Non-pigmented ciliary epithelial cell (primary cell): ENCODE measurements at regions not wholly inside any gene's neighbourhood (a gene's known extent, or its start where the extent isn't known, plus 50 kb on each side); places are given as distances from the start of the nearest gene placed in this dataset.
"Not testable (repeated sequence)": the region's sequence is repeated elsewhere in the genome, so short reads cannot be mapped to it uniquely, and the experiment has no call there.

ENCODE experiments used
- DNase-seq: peaks from one replicate; pipeline ENCODE4 v3.0.0-alpha.2; 2010; ENCODE audit warnings: low read depth

DNA sequence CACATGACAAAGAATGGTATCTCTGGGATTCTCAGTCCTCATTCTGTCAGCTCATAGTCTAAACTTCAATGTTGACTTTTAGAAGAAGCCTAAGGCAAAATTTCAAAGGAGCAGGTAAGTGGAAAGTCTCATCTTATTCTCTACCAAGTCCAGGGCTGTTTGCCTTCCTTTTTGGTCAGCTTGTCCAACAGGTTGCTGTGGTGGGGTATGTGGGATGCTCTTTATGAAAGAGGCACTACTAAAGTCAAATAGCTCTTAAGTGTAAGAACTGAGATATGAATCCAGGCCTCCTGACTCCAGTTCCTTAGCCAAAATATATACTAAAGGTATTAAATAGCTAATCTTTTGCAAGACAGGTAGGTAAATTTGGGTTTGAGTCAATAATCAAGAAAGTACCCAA, 540.6 kb upstream of the SPRY2 start:
- DNase-seq: no peak

DNA sequence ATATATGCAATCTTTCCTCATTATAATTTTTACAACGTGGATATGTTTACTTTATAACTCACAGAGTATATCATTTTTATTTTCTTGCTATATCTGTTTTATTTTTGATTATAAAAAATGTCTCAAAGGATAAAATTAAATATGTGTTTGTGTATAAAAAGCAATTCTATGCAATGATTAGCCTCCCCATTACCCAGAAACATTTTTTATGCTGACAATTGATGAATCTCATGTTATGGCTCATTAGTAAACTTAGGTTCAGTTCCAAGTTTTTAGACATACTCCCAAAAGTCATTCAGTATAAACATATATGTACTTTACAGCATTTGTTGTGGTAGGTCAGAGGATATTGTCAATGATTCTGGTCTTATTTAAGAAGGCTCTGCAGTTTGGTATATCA, 540.1 kb upstream of the SPRY2 start:
- DNase-seq: no peak

DNA sequence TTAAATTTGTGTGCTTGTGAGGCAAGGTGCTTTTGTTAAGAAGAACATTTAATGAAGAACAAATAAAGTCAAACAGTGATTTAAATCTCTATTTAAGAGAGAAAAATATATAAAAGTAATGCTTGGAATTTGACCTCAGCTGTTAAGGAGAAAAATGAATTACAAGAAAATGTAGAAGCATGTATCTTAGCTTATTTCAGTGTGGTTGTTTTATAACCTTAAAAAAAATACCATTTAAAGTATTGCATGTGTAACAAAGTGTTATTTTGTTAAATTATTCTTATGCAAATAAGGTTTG, 537.0 kb upstream of the SPRY2 start:
- DNase-seq: no peak

DNA sequence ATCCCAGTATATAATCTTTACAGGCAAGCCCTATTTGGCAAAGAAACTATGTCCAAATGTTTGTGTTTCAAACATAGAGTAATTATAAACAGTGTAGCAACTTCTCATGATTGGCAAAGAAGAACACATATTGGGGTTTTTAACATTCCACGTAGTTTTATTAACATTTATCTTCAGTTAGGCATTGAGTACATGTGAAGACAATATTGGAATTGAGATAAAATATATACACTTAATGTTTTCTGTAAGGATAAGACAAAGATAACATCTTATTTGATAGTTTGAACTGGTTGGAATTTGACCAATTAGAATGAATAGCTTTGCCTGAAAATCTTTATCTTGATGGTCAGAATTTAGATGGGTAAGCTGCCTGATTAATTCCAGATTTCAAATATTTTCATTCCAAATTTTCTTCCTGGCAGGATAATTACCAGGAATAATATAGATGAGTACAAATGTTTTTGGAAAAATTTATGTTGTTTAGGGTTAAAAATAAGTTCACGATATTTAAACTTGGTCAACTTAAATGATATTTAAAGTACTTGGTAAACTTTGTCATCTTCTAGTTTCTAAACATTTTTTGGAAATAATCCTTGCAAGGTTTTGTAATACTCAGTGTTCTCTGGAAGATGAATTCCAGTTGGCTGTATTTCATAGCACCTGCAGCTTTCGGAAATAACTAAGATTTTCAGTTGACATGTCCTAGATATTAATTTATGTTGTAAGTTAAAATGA, 536.5 kb upstream of the SPRY2 start:
- no peak for DNase-seq

DNA sequence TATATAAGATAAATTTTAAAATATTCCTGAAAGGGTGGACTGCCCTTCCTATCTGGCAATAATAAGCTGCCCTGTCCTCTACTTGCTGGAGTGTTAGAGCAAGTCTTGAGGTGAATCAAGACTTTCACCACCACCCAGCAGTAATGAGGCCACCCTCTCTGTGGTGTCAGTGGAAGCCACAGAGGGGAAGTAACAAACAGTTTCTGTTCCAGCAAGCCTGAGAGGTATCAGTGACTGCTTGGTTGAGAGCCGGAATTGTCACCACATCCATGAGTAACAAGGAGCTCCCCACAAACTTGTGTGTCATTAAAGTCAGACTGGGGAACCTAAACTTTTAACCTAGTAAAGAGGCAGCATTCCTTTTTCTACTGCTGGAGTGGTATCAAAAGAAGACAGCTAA, 532.7 kb upstream of the SPRY2 start:
- no peak for DNase-seq

DNA sequence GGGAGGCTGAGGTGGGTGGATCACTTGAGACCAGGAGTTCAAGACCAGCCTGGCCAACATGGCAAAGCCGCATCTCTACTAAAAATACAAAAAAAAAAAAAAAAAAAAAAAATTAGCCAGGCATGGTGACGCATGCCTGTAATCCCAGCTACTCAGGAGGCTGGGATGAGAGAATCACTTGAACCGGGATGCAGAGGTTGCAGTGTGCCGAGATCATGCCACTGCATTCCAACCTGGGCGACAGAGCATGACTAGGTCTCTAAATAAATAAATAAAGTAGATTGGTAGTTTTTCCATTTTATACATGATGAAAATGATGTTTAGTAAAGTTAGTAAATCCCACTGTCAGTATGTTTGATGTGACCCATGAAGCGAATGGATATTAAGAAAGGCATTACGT, 531.0 kb upstream of the SPRY2 start:
- DNase-seq: not testable (repeated sequence)

DNA sequence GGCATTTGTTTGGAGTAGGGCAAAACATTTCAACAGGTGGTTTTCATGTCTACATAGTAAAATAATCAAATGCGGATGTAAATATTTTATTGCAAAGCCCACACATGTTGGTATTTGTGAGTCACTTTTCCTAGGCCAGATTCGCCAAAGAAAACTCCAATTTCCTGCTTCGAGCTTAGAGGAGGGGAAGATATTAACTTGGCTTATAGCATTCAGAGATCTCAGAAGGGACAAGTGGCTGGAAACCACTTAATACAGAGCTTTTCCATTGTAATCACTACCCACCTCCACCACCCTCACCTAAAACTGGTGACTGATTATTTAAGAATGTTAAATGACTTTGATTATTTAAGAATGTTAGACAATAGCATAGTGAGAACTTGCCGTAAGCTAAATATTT, 530.6 kb upstream of the SPRY2 start:
- DNase-seq: peak; percentile 43

DNA sequence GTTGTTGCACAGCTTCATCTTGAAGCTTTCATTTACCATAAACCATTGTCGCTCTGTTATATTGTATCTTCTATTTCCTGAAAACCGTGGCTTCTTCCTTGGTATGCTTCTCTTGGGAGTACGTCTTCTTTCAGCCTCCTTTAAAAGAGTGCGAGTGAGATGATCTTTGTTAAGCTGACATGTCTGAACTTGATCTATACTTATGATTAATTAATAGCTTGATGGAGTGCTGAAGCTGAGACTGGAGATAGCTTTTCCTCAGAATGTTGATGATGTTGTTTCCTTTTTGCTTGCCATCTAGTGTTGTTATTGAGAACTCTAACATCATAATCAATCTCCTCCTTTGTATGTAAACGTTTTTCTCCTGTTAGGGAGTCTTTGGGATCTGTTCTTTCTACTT, 529.3 kb upstream of the SPRY2 start:
- no peak for DNase-seq

DNA sequence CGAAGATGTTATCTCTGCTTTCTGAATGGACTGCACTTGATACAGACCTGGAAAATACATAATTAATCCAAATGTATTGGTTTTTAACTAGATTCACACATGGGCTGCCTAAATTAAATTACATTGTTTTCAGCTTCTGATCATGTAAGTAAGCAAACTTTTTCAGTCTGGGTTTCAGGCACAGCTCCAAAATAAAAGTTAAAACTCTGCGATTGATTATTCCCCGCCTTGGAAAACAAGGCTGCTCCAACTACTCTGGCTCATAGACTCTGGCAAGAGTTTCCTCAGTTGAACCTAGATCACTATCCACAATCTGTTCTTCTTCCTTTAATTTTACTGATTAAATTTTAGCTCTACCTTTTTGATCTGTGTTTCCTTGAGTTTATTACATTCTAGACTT, 526.0 kb upstream of the SPRY2 start:
- no peak for DNase-seq

DNA sequence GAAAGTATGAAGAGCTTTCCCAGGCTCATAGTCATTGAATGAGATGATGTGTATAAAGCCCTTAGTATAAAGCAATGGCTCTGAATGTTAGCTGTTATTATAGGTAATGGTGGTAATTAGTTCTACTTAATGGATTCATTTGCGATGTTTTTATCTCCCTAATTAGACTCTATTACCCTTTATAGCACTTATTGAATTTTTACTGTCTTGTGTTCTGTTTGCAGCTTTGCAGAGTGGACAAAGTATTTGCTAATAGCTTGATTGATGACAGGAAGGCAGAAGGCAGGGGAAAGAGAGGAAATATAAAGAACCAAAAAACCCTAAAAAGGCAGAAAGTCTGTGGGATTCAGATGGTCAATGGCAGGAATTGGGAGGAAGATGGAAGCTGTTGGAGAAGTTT, 524.4 kb upstream of the SPRY2 start:
- DNase-seq: no peak

DNA sequence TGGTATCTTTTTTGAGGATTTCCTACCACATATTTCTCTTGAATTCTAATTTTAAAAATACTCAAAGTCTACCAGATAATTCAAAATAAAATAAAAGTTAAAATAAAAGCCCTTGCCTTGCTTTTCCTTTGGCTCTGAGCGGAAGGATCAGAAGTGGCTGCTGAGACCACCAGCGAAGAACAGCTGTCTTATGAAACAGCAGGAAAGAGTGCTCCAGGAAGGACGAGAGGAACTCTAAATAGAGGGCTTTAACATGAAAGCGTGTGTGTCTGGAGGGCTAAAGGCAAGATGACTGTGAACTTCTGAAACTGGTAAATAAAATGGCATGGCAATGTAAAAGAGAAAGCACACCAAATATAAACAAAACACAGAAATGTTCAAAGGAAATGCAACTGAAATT, 521.5 kb upstream of the SPRY2 start:
- no peak for DNase-seq

DNA sequence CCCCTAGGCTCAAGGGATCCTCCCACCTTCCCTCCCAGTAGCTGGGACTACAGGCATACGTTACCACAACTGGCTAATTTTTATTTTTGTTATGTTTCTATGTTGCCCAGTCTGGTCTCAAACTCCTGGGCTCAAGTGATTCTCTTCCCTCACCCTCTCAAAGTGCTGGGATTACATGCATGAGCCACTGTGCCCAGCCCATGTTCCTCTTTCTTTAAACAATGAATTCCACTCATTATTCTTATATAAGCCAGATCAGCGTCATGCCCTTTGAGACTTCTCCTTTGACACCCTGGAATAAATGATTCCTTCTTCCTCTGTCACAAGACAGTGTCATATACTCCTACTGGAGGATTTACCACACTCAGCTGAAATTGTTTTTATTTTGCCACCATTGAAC, 519.9 kb upstream of the SPRY2 start:
- DNase-seq: no peak

DNA sequence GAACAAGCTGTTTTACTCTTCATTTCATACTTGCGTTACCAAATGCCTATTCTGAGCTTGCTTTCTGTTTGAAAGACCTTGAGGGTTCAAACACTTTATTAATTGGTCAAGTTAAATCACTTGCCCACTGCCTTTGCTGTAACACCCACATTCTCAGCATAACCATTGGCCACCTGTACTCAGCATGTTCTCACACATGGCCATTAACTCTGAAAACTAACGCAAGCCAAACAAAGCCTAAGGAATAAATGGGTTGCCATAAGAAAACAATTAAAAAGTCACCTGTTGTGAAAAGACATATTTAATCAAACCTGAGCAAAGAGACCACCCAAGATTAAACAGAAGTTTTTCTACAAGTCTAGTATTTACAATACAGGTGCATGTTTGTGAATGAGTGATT, 517.2 kb upstream of the SPRY2 start:
- no peak for DNase-seq

DNA sequence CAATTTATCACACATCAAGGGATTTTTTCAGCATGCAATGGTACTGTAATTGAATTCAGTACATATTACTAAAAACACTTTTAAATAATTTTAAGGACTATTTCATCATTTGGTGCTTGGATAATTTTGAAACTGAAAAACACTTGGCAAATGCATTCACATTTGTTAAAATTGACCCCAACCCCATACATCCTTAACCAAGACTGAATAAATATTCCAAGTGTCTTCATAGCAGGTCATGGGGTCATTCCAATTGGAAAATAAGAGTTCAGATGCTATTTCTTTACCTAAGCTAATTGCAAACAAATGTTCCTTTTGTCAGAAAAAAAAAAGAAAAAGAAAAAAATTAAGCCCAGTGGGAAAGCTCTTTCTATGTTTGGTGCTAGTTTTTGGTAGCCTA, 516.4 kb upstream of the SPRY2 start:
- DNase-seq: no peak

DNA sequence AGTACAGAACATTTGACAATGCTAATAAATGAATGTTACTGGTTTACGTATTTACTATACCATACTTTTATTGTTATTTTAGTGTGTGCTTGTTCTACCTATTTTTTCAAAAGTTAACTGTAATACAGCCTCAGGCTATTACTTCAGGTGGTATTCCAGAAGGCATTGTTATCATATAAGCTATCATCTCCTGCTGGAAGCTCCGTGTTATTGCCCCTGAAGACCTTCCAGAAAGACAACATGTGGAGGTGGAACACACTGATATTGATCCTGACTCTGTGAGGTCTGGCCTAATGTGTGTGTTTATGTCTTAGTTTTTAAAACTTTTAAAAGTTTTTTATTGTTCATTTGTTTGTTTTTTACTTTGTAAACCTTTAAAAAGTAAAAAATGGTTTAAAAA, 509.8 kb upstream of the SPRY2 start:
- no peak for DNase-seq

DNA sequence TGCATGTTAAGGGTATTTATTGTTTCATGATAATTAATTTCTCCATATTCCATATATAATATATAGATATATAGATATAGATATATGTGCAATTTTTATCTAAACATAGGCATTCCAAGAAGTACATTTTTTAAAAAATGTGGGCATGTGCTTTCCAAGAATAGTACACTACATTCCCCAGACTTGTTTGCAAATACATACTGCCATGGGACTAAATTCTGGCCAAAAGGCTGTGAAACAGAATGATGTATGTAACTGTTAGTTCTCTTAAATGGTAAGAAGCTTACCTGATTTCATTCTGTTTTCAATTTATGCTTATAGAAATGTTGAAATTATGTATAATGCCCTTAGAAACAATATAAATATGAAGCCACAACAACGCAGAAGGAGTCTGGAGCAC, 503.2 kb upstream of the SPRY2 start:
- no peak for DNase-seq

DNA sequence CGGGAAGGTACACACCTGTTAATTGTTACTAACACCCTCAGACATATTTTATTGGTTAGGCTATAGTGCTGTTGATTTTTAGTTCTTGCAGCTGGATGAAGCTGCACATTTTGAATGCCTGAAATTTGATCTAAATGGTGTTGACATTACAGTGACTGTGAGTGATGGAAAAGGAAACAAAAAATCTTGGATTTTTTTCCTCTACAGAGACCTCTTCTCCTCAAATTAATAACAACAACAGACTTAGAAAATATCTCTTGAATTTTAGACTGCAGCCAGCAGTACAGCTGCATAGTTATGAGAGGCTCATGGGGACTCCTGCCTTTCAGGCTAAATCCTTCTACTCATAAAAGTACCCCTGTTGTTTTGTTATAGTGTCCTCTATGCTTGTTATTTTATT, 500.5 kb upstream of the SPRY2 start:
- no peak for DNase-seq

DNA sequence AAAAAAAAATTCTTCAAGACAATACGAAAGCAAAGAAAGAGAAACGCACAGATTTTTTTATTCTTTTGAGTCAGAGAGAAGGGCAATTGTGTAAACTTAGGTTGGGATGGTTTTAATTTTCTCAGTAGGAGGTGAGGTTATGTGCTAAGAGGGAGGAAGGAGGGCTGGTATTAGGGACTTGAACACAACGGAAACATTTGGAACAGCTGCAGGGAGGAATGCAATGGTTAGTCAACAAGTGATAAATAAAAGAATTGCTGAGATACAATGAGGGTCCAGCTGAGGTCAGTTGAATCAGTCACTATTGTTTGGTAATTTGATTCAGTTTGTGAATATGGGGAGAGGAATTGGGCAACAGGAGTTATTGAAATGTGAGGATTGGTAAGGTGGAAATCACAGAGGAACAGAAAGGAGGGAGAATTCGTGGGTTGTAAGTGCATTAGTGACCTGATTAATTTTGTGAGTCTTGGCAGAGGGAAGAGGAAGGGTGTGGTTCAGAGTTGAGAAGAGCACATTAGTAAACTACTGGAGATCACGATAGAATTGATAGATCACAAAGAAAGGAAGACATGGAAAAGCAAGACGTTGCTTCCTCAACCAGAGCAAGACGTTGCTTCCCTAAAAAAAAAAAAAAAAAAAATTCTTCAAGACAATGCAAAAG, 499.5 kb upstream of the SPRY2 start:
- DNase-seq: no peak

DNA sequence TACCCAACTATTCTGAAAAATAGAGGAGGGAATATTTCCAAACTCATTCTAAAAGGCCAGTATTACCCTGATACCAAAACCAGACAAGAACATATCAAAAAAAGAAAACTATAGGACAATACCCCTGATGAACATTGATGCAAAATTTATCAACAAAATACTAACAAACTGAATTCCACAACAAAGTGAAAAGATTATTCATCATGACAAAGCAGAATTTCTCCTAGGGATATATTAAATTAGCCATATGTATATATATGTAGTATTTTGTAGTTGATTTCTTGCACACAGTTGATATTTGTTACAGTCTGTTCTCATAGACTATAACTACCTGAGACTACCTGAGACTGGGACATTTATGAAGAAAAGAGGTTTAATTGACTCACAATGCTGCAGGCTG, 495.0 kb upstream of the SPRY2 start:
- no peak for DNase-seq

DNA sequence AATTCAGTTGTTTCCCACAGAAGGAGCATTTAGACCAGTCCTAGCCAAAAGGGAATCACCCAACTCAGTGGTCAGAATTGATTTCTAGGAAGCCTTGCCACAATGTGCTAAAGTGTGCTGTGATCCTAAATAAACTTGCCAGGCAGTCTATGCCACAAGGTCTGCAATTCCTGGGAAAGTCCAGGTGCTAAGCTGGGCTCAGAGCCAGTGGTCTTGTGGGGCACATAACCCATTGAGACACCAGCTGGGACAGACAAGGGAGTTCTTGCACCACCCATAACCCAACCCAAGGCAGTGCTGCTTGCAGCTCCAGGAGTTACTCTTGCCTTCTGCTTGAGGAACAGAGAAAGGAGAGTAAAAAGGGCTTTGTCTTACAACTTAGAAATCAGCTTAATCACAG, 489.5 kb upstream of the SPRY2 start:
- no peak for DNase-seq

DNA sequence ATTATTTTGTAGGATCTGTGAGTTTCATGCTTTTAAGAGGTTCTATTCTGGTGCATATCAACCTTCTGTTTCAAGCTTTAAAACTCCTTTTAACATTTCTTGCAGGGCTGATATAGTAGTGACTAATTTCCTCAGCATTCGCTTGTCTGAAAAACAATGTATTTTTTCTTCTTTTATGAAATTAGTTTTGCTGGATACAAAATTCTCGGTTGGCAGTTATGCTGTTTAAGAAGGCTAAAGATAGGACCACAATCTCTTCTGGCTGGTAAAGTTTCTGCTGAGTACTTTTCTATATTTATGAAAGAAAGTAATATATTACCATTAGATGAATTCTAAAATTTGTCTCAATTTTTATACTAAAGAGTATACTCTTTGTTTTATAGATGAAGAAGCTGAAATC, 487.8 kb upstream of the SPRY2 start:
- DNase-seq: no peak

DNA sequence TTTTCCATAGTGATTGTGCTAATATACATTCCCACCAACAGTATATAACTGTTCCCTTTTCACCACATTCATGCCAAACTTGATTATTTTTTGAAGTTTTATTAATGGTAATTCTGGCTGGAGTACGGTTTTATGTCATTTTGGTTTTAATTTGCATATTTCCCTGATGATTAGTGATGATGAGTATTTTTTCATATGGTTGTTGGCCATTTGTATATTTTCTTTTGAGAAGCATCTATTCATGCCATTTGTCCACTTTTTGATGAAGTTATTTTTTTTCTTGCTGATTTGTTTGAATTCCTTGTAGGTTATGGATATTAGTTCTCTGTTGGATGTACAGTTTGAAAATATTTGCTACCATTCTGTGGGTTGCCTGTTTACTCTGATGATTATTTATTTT, 484.4 kb upstream of the SPRY2 start:
- DNase-seq: no peak

DNA sequence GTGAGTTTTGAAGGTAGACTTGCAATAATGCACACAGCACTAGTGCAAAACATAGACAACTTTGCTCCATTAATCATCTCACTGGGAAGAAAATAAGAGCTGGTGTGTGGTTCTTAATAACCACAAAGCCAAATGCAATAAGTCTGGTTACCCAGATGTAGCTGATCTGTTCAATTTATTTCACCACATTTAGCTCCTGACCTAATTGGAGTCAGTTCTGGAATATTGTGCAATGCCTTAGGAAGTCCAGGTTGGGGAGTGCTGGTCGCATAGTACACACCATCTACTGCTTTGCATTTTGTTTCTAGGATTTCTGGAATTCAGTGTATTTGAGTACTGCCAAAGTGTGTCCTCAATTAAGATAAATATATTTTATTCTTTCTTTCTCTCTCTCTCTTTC, 483.3 kb upstream of the SPRY2 start:
- DNase-seq: no peak

DNA sequence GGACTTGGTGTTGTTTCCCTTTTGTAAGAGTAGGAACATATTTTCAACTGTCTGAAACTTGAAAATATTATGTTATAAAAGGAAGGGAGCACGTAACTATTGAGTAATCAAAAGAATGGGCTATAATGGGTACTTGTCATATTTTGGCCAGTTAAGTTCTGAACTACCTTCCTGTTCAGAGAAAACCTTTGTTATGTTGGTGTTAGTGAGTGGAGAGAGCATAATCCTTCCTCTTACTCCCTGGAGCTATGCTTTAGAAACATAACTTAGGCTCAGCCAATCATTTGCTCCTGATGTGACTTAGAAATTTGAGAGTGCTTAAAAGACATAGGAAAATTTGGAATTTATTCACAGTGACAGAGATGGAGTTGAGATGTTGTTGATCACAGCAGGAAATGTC, 482.5 kb upstream of the SPRY2 start:
- DNase-seq: no peak

DNA sequence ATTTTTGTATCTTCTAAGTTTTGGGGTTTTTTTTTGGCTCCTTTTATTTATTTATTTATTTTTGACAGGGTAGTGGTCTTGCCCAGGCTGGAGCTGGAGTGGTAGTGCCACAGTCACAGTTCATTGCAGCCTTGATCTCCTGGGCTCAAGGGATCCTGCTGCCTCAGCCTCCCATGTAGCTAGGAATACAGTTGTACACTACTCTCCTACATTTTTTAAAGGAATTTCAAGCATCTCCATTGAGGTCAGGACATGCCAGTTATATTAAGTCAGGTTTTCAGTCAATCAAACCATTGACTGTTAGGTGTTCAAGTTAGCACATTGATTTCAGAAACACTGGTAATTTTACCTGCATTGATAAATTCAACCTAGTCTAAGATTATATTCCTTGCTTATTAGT, 480.5 kb upstream of the SPRY2 start:
- no peak for DNase-seq
